Osteocyte (in vitro differentiated cells): ENCODE measurements at regions not wholly inside any gene's neighbourhood (a gene's known extent, or its start where the extent isn't known, plus 50 kb on each side); places are given as distances from the start of the nearest gene placed in this dataset.

Source experiments
- DNase-seq: peaks from one replicate; pipeline ENCODE4 v3.0.0; 2021; ENCODE audit warnings: mixed read lengths; ENCODE audit not compliant: unreplicated experiment; ENCODE audit errors: extremely low spot score
- H3K27ac Mint-ChIP-seq: one replicate; pipeline ENCODE4 v1.8.0; 2021; ENCODE audit warnings: mild to moderate bottlenecking, mixed read lengths; ENCODE audit not compliant: unreplicated experiment
- H3K27me3 Mint-ChIP-seq: one replicate; pipeline ENCODE4 v1.8.0; 2021; ENCODE audit warnings: mixed read lengths; ENCODE audit not compliant: unreplicated experiment
- H3K36me3 Mint-ChIP-seq: one replicate; pipeline ENCODE4 v1.8.0; 2021; ENCODE audit warnings: mixed read lengths; ENCODE audit not compliant: unreplicated experiment
- H3K4me1 Mint-ChIP-seq: one replicate; pipeline ENCODE4 v1.8.0; 2021; ENCODE audit warnings: mixed read lengths; ENCODE audit not compliant: unreplicated experiment
- H3K4me3 Mint-ChIP-seq: one replicate; pipeline ENCODE4 v1.8.0; 2021; ENCODE audit warnings: mild to moderate bottlenecking, moderate library complexity, mixed read lengths; ENCODE audit not compliant: unreplicated experiment
- H3K9me3 Mint-ChIP-seq: one replicate; pipeline ENCODE4 v1.8.0; 2021; ENCODE audit warnings: mixed read lengths; ENCODE audit not compliant: unreplicated experiment
- TF ChIP-seq, protein P1 (sequence below): fragments of 200-600 bp; sonication (generic); IDR thresholded peaks from 2 replicates; pipeline ENCODE4 v1.5.0; 2021; ENCODE audit warnings: antibody characterized with exemption, mild to moderate bottlenecking, moderate library complexity

DNA sequence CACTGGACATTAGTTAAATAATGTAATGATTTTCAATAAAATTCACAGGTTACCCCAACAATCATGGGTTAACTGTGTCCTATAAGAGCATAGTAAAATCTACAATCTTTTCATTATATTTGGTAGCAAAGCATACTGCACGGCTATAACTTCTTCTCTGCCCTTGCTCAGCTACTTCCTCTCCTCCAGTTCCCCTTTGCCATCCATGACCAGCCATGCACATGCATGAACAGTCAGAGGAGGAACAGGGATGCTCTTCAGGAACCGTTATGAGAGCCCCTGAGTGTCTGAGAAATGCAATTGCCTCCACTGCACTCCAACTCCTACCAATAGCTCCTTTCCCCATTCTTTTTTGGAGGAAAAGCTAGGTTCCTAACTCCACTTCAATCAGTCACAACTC, 646.7 kb downstream of the LTN1 start:
- Mint-ChIP-seq H3K36me3 (no peaks in the 10 kb centered on the region), H3K9me3 (no peaks in the 10 kb centered on the region), H3K4me3 (no peak overlapping the region), H3K27me3 (no peaks in the 10 kb centered on the region), H3K4me1 (peaks cover 8% of the 10 kb centered on the region), H3K27ac (no peak overlapping the region)
- TF ChIP-seq, protein P1, sequence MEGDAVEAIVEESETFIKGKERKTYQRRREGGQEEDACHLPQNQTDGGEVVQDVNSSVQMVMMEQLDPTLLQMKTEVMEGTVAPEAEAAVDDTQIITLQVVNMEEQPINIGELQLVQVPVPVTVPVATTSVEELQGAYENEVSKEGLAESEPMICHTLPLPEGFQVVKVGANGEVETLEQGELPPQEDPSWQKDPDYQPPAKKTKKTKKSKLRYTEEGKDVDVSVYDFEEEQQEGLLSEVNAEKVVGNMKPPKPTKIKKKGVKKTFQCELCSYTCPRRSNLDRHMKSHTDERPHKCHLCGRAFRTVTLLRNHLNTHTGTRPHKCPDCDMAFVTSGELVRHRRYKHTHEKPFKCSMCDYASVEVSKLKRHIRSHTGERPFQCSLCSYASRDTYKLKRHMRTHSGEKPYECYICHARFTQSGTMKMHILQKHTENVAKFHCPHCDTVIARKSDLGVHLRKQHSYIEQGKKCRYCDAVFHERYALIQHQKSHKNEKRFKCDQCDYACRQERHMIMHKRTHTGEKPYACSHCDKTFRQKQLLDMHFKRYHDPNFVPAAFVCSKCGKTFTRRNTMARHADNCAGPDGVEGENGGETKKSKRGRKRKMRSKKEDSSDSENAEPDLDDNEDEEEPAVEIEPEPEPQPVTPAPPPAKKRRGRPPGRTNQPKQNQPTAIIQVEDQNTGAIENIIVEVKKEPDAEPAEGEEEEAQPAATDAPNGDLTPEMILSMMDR, result no peak
- DNase-seq, result no peak

DNA sequence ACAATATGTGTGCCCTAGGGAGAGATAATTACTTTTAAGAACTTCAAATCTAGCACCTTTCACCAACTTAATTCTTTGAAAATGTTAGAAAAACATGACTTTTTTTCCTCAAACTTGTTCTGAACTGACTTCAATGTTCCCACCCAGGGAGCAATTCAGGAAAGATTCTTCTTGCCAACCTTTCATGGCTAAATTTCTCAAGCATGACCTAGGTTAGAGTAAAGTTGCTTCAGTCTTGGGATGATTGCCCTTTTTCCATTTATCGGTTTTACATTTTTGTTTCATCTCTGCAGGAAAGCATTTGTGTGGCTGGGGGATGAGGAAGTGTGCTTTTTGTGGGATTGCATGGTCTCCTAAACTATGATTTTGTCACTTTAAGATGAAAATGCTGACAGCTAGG, 647.7 kb downstream of the LTN1 start:
- no peak overlapping the region for H3K27ac Mint-ChIP-seq
- peaks cover 8% of the 10 kb centered on the region for H3K4me1 Mint-ChIP-seq
- DNase-seq, result no peak
- H3K27me3 Mint-ChIP-seq, result no peaks in the 10 kb centered on the region
- no peaks in the 10 kb centered on the region for H3K9me3 Mint-ChIP-seq
- H3K4me3 Mint-ChIP-seq, result no peak overlapping the region
- H3K36me3 Mint-ChIP-seq, result no peaks in the 10 kb centered on the region
- TF ChIP-seq, protein P1, result no peak

DNA sequence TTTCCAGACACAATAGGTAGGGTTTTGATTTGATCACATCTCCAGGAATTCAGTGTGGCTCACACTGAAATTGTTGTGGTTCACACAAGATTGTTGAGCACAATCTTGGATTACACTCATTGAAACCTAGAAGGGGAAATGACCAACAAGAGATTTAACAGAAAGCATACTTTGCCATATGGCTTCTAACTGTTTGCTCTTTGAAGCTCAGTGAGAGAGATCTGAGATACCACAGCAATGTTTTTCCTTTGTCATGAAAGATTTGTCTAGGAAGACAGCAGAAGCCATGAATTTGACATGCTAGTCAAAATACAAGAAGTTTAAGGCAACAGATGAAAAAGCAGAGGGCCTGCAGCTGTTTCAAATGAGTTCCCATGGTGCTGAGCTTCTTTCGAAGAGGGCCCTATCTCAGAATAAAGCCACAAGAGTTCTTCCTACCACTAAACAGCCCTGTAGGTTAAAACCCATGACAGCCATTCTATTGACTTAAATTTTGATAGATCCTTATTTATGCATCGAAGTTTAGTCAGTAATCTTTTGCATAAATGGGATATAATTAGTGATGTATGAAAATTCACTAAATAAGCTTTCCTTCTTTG, 650.4 kb downstream of the LTN1 start:
- Mint-ChIP-seq H3K4me3 (no peak overlapping the region), H3K4me1 (peaks cover 15% of the 10 kb centered on the region), H3K36me3 (no peaks in the 10 kb centered on the region), H3K27me3 (no peaks in the 10 kb centered on the region), H3K9me3 (no peaks in the 10 kb centered on the region), H3K27ac (no peak overlapping the region)
- TF ChIP-seq, protein P1, result no peak
- no peak for DNase-seq

DNA sequence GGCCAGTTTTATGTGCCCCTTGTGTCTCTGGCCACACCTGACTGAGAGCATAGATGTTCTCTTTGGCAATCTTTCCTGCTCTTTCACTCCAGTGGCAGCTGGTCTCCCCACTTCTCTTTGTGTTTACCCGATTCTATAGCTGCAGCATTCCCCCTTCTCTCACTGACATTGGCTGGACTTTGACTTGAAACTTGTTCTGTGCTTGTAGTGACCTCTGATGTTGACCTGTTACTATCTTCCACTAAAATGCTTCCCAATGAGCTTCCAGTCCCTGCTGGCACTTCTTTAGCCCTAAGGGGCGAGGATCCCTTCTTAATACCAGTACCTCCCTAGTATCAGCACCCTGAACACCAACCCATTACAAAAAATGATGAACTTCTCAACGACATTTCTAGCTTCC, 653.3 kb downstream of the LTN1 start:
- H3K27me3 Mint-ChIP-seq, result no peaks in the 10 kb centered on the region
- DNase-seq, result no peak
- H3K4me1 Mint-ChIP-seq, result peaks cover 25% of the 10 kb centered on the region
- TF ChIP-seq, protein P1, result no peak
- no peaks in the 10 kb centered on the region for H3K36me3 Mint-ChIP-seq
- H3K27ac Mint-ChIP-seq, result no peak overlapping the region
- H3K9me3 Mint-ChIP-seq, result no peaks in the 10 kb centered on the region
- no peak overlapping the region for H3K4me3 Mint-ChIP-seq

DNA sequence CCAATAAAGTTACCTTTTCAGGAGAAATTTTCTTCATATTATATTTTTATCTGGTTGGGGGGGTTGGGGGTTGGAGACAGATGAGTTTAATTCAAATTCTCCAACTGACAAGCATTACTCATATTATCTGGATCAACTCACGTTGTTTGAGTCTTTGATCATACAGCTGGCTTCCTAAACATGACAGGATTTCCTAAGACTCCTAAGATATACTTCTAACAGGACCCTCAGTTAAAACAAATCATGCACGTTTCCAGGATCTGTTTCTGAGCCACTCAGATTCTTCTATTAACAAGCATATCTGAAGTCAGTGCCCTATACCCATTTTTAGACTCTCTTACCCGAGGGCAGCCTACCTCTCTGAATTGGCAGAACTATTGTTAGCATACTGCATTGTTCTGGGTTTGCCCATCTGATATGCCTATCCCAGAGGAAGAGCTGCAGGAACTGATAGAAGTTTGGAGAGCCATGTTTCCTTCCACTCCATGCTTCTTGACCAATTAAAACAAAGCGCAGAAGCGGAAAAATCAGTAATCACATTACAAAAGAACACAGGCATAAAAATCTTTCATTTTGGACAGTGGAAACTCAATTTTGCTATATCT, 653.9 kb downstream of the LTN1 start:
- TF ChIP-seq, protein P1, result no peak
- Mint-ChIP-seq H3K27ac (no peak overlapping the region), H3K9me3 (no peaks in the 10 kb centered on the region), H3K4me1 (peaks cover 25% of the 10 kb centered on the region), H3K4me3 (no peak overlapping the region), H3K27me3 (no peaks in the 10 kb centered on the region), H3K36me3 (no peaks in the 10 kb centered on the region)
- DNase-seq, result no peak
